ENCODE measurements at regions not wholly inside any gene's neighbourhood (a gene's known extent, or its start where the extent isn't known, plus 50 kb on each side); places are given as distances from the start of the nearest gene placed in this dataset.

- no peak for TF ChIP-seq CTCF (conservative IDR thresholded peaks at IDR 0.05)
- H2AK5ac ChIP-seq (ENCODE audit: insufficient read length, low read length) = no peak overlapping the region
- H3K4me2 ChIP-seq (ENCODE audit: insufficient read depth, insufficient read length, low read length) = no peak overlapping the region
- Mint-ChIP-seq H3K4me1 (peaks cover 16 to 17% of the 10 kb centered on the region in 2 experiments), H3K27me3 (ENCODE audit: low read depth) (no peaks in the 10 kb centered on the region; the same call in 1 of the 2 replicates), H3K36me3 (ENCODE audit: insufficient read depth in 1 of 3, low read depth in 3 of 3) (peaks cover 0 to 10% (median 3%) of the 10 kb centered on the region in 3 experiments; a peak in 5 of 7 replicates), H3K4me3 (no peak overlapping the region), H3K27ac (no peak overlapping the region), H3K9me3 (no peaks in the 10 kb centered on the region)
- no peak overlapping the region for H2BK5ac ChIP-seq (ENCODE audit: insufficient read length, low read length)
- no peak overlapping the region for H3K9ac ChIP-seq (ENCODE audit: extremely low read depth, insufficient read length, low read length)
- no peaks in the 10 kb centered on the region for H3K9me3 ChIP-seq (ENCODE audit: control insufficient read depth, low read depth, low read length)
- no peak overlapping the region for H4K91ac ChIP-seq (ENCODE audit: insufficient read length, low read depth, low read length)
- no peak overlapping the region for H3K18ac ChIP-seq (ENCODE audit: insufficient read length, low read depth, low read length)
- no CpG with 5 or more reads among the region's 12 CpGs for WGBS (ENCODE audit: extremely low coverage, insufficient read length, low lambda C conversion rate)
- H4K5ac ChIP-seq (ENCODE audit: insufficient read length, low read depth, low read length) = no peak overlapping the region
- H3K4ac ChIP-seq (ENCODE audit: low read depth, low read length) = no peak overlapping the region
- H3K27me3 ChIP-seq (ENCODE audit: insufficient read depth, low read length) = no peaks in the 10 kb centered on the region
- no peaks in the 10 kb centered on the region for H3K79me1 ChIP-seq (ENCODE audit: insufficient read depth, low read depth, low read length, poor library complexity, severe bottlenecking)
- DNase-seq = no peak
- H2BK15ac ChIP-seq (ENCODE audit: low read depth, low read length) = no peak overlapping the region
- no peaks in the 10 kb centered on the region for H3K4me1 ChIP-seq (ENCODE audit: insufficient read depth, low read length)
- no peak overlapping the region for H3K14ac ChIP-seq (ENCODE audit: insufficient read depth, low read length)
- H4K20me1 ChIP-seq (ENCODE audit: control insufficient read depth, insufficient read depth, insufficient read length) = no peaks in the 10 kb centered on the region
- H2BK12ac ChIP-seq (ENCODE audit: insufficient read length, low read depth, low read length) = no peak overlapping the region
- no peak overlapping the region for H2AFZ ChIP-seq (ENCODE audit: low read length)
- no peaks in the 10 kb centered on the region for H3K23me2 ChIP-seq (ENCODE audit: insufficient read length, low read depth, low read length, poor library complexity, severe bottlenecking)
- no peak overlapping the region for H3K23ac ChIP-seq (ENCODE audit: insufficient read length, low read depth, low read length)
- H3T11ph ChIP-seq (ENCODE audit: low read length) = no peak overlapping the region
- no peak overlapping the region for H3K27ac ChIP-seq (ENCODE audit: insufficient read length, low read depth, low read length)
- no peak overlapping the region for H2BK120ac ChIP-seq (ENCODE audit: low read depth, low read length, poor library complexity, severe bottlenecking)
- H4K8ac ChIP-seq (replicated peaks; ENCODE audit: insufficient read length, low read depth, low read length) = no peak overlapping the region
- no peak overlapping the region for H3K56ac ChIP-seq (ENCODE audit: insufficient read length, low read depth, low read length)
- no peak overlapping the region for H2BK20ac ChIP-seq (ENCODE audit: low read depth, low read length, poor library complexity, severe bottlenecking)
- peaks cover 3% of the 10 kb centered on the region; the same call in 1 of the 2 replicates for H3K79me2 ChIP-seq (ENCODE audit: insufficient read depth, low read length)
Observed at GRCh38 chr19:7419153-7419552, 69.7 kb downstream of the PEX11G start.

Data from H9 (cell line).